ENCODE measurements at regions not wholly inside any gene's neighbourhood (a gene's known extent, or its start where the extent isn't known, plus 50 kb on each side); places are given as distances from the start of the nearest gene placed in this dataset.

GRCh38 chr3:117005274-117005673 is 295.7 kb downstream of the TUSC7 start:
- no peak for DNase-seq
- no peak overlapping the region for H3K9ac ChIP-seq (ENCODE audit: low read length in 3 of 3)
- peaks cover 0 to 2% (median 0%) of the 10 kb centered on the region in 3 donors for H3K4me1 ChIP-seq (ENCODE audit: control insufficient read depth in 2 of 3, insufficient read depth in 2 of 3, low read depth in 1 of 3, low read length in 3 of 3)
- H3K36me3 ChIP-seq (ENCODE audit: control insufficient read depth in 2 of 3, insufficient read depth in 3 of 3, low read length in 3 of 3) = no peaks in the 10 kb centered on the region
- no peak overlapping the region for H3K27ac ChIP-seq (ENCODE audit: low read depth in 2 of 2, low read length in 2 of 2)
- intact Hi-C loops (cut with DNase I) = no loop called here
- no peak for FAIRE-seq
- no peaks in the 10 kb centered on the region for H3K27me3 ChIP-seq (ENCODE audit: control insufficient read depth, insufficient read depth, low read length)
- TF ChIP-seq CTCF (IDR thresholded peaks at IDR 0.05; ENCODE audit: borderline replicate concordance, extremely low read depth, insufficient read depth) = no peak
- no peak overlapping the region for H3K4me3 ChIP-seq (ENCODE audit: low read length in 3 of 3)
- no peaks in the 10 kb centered on the region for H3K9me3 ChIP-seq (ENCODE audit: control insufficient read depth in 2 of 3, insufficient read depth in 1 of 3, low read length in 3 of 3)

GRCh38 chr3:117005911-117006522 is 296.4 kb downstream of the TUSC7 start:
- Histone ChIP-seq H3K36me3 (ENCODE audit: control insufficient read depth in 2 of 3, insufficient read depth in 3 of 3, low read length in 3 of 3) (no peaks in the 10 kb centered on the region), H3K9ac (ENCODE audit: low read length in 3 of 3) (no peak overlapping the region), H3K27me3 (ENCODE audit: control insufficient read depth, insufficient read depth, low read length) (no peaks in the 10 kb centered on the region), H3K4me1 (ENCODE audit: control insufficient read depth in 2 of 3, insufficient read depth in 2 of 3, low read depth in 1 of 3, low read length in 3 of 3) (peaks cover 0 to 2% (median 0%) of the 10 kb centered on the region in 3 donors), H3K4me3 (ENCODE audit: low read length in 3 of 3) (no peak overlapping the region), H3K27ac (ENCODE audit: low read depth in 2 of 2, low read length in 2 of 2) (no peak overlapping the region), H3K9me3 (ENCODE audit: control insufficient read depth in 2 of 3, insufficient read depth in 1 of 3, low read length in 3 of 3) (no peaks in the 10 kb centered on the region)
- FAIRE-seq = no peak
- no peak for DNase-seq
- intact Hi-C loops (cut with DNase I) = no loop called here
- TF ChIP-seq CTCF (IDR thresholded peaks at IDR 0.05; ENCODE audit: borderline replicate concordance, extremely low read depth, insufficient read depth) = no peak

- H3K9me3 ChIP-seq (ENCODE audit: control insufficient read depth in 2 of 3, insufficient read depth in 1 of 3, low read length in 3 of 3) = no peaks in the 10 kb centered on the region
- FAIRE-seq (no peak), DNase-seq (no peak)
- H3K36me3 ChIP-seq (ENCODE audit: control insufficient read depth in 2 of 3, insufficient read depth in 3 of 3, low read length in 3 of 3) = no peaks in the 10 kb centered on the region
- no peak overlapping the region for H3K4me3 ChIP-seq (ENCODE audit: low read length in 3 of 3)
- H3K27me3 ChIP-seq (ENCODE audit: control insufficient read depth, insufficient read depth, low read length) = no peaks in the 10 kb centered on the region
- no peak overlapping the region for H3K9ac ChIP-seq (ENCODE audit: low read length in 3 of 3)
- no peak overlapping the region for H3K27ac ChIP-seq (ENCODE audit: low read depth in 2 of 2, low read length in 2 of 2)
- intact Hi-C loops (cut with DNase I) = no loop called here
- TF ChIP-seq CTCF (IDR thresholded peaks at IDR 0.05; ENCODE audit: borderline replicate concordance, extremely low read depth, insufficient read depth) = no peak
- peaks cover 0 to 2% (median 0%) of the 10 kb centered on the region in 3 donors for H3K4me1 ChIP-seq (ENCODE audit: control insufficient read depth in 2 of 3, insufficient read depth in 2 of 3, low read depth in 1 of 3, low read length in 3 of 3)
These were observed 300.7 kb downstream of the TUSC7 start for GRCh38 chr3:117010318-117010717.

All from kidney (tissue), 13 donors.